A549 (cell line): ENCODE measurements at regions not wholly inside any gene's neighbourhood (a gene's known extent, or its start where the extent isn't known, plus 50 kb on each side); places are given as distances from the start of the nearest gene placed in this dataset.

Experiments
- EP300 ChIP-seq, 2 experiments: fragments of >200 bp; sonication (Bioruptor Twin); formaldehyde crosslinking; IDR thresholded peaks; 2 replicates in 1 of 2; 3 replicates in 1 of 2; pipeline ENCODE4 v1.6.1; 2016 to 2017
- FOSL2 ChIP-seq, 2 experiments: fragments of 450-650 bp in 1 of 2; fragments of >200 bp in 1 of 2; sonication (Bioruptor Twin) in 1 of 2; formaldehyde crosslinking; IDR thresholded peaks; 2 replicates each; pipeline versions ENCODE4 v1.5.0 to v1.6.1; 2016 to 2020; ENCODE audit warnings: mild to moderate bottlenecking in 1 of 2, moderate library complexity in 1 of 2
- JUN ChIP-seq, 2 experiments: fragments of >200 bp; sonication (Bioruptor Twin); formaldehyde crosslinking; IDR thresholded peaks; 2 replicates in 1 of 2; 3 replicates in 1 of 2; pipeline ENCODE4 v1.6.1; 2016 to 2017
- NPAS2 ChIP-seq: fragments of 250-450 bp; sonication (Bioruptor Pico); IDR thresholded peaks from 2 replicates; pipeline ENCODE4 v1.8.0; 2022; ENCODE audit warnings: mild to moderate bottlenecking, moderate library complexity, borderline replicate concordance
- POLR2A ChIP-seq: IDR thresholded peaks from 2 replicates; pipeline ENCODE4 v1.6.1; 2012; ENCODE audit warnings: mild to moderate bottlenecking, low read length
- RCOR1 ChIP-seq: fragments of 150-350 bp; IDR thresholded peaks from 2 replicates; pipeline ENCODE4 v1.6.1; 2014; ENCODE audit warnings: antibody characterized with exemption, low read length, low read depth
- SMC3 ChIP-seq: fragments of >200 bp; sonication (Bioruptor Twin); formaldehyde crosslinking; IDR thresholded peaks from 3 replicates; pipeline ENCODE4 v1.6.1; 2018; ENCODE audit warnings: inconsistent platforms
- USF2 ChIP-seq: fragments of 450-650 bp; IDR thresholded peaks from 2 replicates; pipeline ENCODE4 v1.6.1; 2014; ENCODE audit warnings: antibody characterized with exemption
- TF ChIP-seq, protein P1 (sequence below): fragments of >200 bp; sonication (Bioruptor Twin); formaldehyde crosslinking; IDR thresholded peaks from 3 replicates; pipeline ENCODE4 v1.5.1; 2016
- TF ChIP-seq, protein P2 (sequence below): IDR thresholded peaks from 2 replicates; pipeline ENCODE4 v1.6.1; 2012

GRCh38 chr3:54045061-54045815 is 77.1 kb upstream of the CACNA2D3 start:
- no peak for TF ChIP-seq SMC3
- TF ChIP-seq, protein P1, sequence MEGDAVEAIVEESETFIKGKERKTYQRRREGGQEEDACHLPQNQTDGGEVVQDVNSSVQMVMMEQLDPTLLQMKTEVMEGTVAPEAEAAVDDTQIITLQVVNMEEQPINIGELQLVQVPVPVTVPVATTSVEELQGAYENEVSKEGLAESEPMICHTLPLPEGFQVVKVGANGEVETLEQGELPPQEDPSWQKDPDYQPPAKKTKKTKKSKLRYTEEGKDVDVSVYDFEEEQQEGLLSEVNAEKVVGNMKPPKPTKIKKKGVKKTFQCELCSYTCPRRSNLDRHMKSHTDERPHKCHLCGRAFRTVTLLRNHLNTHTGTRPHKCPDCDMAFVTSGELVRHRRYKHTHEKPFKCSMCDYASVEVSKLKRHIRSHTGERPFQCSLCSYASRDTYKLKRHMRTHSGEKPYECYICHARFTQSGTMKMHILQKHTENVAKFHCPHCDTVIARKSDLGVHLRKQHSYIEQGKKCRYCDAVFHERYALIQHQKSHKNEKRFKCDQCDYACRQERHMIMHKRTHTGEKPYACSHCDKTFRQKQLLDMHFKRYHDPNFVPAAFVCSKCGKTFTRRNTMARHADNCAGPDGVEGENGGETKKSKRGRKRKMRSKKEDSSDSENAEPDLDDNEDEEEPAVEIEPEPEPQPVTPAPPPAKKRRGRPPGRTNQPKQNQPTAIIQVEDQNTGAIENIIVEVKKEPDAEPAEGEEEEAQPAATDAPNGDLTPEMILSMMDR: no peak
- no peak for TF ChIP-seq FOSL2 (IDR thresholded peaks at IDR 0.05)
- no peak for TF ChIP-seq FOSL2 (CRISPR knock-in tag; IDR thresholded peaks at IDR 0.05)
- TF ChIP-seq USF2: no peak
- TF ChIP-seq JUN (IDR thresholded peaks at IDR 0.05): no peak
- TF ChIP-seq NPAS2: no peak
- no peak for TF ChIP-seq RCOR1
- no peak for TF ChIP-seq POLR2A
- no peak for TF ChIP-seq EP300 (IDR thresholded peaks at IDR 0.05)
- TF ChIP-seq, protein P2, sequence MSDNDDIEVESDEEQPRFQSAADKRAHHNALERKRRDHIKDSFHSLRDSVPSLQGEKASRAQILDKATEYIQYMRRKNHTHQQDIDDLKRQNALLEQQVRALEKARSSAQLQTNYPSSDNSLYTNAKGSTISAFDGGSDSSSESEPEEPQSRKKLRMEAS: no peak
